ENCODE measurements at regions not wholly inside any gene's neighbourhood (a gene's known extent, or its start where the extent isn't known, plus 50 kb on each side); places are given as distances from the start of the nearest gene placed in this dataset.

DNA sequence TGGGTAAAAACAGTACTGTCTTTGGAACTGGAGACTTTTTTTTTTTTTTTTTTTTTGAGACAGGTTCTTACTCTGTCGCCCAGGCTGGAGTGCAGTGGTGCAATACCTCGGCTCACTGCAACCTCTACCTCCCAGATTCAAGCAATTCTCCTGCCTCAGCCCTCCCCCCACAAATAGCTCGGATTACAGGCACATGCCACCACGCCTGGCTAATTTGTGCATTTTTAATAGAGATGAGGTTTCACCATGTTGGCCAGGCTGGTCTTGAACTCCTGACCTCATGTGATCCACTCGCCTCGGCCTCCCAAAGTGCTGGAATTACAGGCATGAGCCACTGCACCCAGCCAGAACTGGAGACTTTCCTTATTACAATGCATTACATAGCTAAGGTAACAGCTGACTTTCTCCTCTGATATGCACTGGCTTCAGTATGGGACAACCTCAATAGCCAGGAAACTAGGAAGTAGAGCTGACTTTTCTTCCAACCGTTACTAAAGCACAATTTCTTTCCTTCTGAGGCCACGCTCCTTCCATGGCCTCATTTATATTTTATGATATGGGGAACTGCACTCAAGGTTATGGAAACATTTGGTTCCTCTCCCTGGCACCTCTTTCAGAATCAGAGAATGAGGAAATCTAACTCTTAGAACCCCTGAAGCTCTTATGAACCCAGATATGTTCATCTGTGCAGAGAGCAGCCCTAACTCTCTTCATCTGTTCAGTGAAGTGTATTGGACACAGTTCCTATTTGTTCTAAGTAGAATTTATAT lies 53.5 kb upstream of the FAM9B start:
- no peak for DNase-seq (ENCODE audit: low read depth in 2 of 2)

DNA sequence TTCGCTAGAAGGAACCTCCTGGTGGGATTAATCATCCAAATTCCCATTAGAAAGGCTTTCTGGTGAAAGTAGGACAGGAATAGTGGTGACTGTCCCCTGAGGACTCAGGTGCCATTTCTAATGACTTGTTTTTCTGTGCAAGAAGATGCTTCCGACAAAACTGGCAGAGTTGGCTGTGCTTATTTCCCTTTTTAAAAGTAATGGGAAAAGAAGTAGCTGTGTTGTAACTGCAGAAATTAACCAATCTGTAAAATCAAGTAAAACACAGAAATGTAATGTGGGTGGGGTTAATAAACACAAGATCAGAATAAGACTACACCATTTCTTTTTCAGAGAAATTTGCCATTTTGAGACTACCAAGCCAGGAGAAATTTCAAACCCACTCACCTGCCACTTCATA lies 55.0 kb upstream of the FAM9B start:
- no peak for DNase-seq (ENCODE audit: low read depth in 2 of 2)

- DNase-seq (ENCODE audit: low read depth in 2 of 2) = no peak
These were observed 56.8 kb upstream of the FAM9B start for GRCh38 chrX:9090766-9091165.

DNA sequence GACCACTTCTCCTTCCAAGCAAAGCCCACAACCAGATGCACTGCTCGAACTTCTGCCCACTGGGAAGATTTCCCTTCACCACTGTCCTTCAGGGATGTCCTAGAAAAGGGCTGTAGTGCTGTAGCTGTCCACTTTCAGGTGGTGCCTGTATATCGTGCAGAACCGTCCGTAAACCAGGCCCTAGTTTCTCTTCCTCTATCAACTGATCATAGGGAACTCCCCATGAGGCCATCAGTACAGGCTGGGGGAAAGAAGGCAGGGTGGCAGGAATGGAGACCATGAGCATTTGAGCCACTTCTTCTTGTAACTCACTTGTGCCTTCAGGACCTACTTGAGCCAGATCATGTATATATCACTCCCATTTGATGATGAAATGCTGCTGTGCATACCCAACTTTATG lies 57.3 kb upstream of the FAM9B start:
- no peak for DNase-seq (ENCODE audit: low read depth in 2 of 2)

DNA sequence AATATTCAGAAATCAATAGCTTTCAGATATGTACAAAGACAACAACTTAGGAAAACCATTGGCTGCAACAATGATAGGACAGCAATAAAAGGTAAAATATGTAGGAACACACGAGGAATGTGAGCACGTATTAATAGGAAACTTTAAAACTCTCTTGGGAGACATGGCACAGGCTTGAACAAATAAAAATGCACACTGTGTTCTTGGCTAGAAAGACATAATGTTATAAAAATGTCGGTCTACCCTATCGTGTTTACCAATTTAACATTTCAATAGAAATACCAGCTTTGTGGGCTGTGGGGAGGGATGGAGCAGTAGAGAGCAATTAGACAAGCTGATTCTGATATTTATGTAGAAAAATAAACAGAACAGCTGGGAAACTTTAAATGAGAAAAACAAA lies 69.0 kb upstream of the FAM9B start:
- DNase-seq (ENCODE audit: low read depth in 2 of 2) = no peak

- DNase-seq (ENCODE audit: low read depth in 2 of 2) = no peak
These were observed 74.1 kb upstream of the FAM9B start for GRCh38 chrX:9108054-9108453.

- DNase-seq (ENCODE audit: low read depth in 2 of 2) = no peak
These were observed 76.9 kb upstream of the FAM9B start for GRCh38 chrX:9110808-9111207.

DNA sequence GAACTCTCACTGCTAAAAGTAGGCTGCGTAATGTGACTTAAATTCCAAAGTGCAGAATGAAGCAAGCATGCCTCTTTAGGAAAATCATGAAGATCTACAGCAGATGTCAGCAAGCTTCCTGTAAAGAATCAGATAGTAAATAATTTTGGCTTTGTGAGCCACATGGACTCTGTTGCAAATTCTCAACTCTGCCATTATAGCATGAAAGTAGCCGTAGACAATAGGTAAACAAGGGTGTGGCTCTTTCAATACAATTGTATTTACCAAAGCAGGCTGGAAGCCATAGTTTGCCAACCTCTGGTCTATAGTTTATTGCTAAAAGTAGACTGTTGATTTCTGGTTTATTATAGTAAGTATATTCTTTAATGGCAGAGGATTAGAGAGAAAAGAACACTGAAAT lies 80.3 kb upstream of the FAM9B start:
- DNase-seq (ENCODE audit: low read depth in 2 of 2) = no peak

GRCh38 chrX:9117851-9118250 lies 83.9 kb upstream of the FAM9B start:
- no peak for DNase-seq (ENCODE audit: low read depth in 2 of 2)

- DNase-seq (ENCODE audit: low read depth in 2 of 2) = no peak
These were observed 88.8 kb upstream of the FAM9B start for GRCh38 chrX:9122519-9123245.

- no peak for DNase-seq (ENCODE audit: low read depth in 2 of 2)
These were observed 94.1 kb upstream of the FAM9B start for GRCh38 chrX:9127986-9128385.

DNA sequence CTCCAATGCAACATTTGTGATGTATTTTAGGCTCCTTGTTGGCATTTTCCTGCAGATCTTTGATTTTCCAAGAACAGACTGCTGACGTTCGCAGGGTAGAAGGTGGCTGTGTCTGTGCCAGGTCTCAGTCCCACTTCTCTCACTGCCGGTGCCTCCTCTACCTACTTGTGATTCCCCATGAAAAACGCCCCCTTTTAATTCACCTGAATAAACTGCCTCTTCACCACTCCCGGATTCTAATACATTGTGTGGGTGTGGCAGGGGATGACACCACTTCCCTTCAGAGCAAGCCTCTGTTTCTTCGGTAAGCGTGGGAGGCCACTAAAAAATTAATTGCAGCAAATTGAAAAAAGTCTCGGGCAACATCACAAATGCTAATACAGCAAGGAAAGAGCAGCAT lies 96.1 kb upstream of the FAM9B start:
- DNase-seq (ENCODE audit: low read depth in 2 of 2) = no peak

DNA sequence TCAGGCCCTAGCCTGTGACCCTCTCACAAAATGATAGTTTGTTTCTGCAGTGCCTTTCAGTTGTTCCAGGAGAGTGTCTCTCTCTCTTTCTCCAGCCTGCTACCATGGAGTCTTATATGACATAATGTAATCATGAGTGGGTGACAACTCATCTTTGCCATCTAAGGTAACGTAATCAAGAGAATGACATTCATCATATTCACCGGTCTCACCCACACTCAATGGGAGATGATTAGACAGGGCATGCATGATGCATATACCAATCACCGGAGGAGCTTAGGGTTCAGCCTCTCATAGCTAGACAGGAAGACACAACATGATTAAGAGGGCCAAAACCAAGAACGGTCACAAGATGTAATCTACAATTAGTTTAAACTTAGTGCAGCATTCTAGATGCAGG lies 97.1 kb upstream of the FAM9B start:
- peak in 1 of 2 donors; percentile 3 for DNase-seq (ENCODE audit: low read depth in 2 of 2)

DNA sequence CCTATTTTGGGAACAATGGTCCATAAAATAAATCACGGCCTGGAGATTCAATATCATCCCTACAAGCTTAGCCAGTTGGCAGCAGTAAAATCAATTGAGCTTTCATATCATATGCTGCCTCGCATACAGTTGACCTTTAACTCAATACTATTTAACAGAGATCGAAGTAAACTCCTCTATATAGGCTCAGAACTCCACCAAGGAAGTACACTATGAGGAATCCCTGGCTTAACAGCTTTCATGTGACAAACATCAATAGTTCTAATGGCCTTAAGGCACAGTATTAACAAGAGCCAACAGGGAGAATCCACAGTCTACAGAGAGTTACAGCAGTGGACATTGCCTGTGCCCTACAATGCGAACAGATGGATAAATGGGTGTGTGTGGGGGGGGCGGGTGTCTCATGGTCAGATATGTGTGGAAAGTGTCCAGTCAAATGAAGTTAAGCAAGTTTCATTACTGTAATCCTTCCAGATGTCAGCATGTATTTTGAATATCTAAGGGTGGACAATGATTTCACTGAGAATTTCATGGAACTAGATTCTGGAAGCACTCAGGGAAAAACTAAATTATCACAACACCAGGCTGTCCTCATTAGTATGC lies 98.2 kb upstream of the FAM9B start:
- DNase-seq (ENCODE audit: low read depth in 2 of 2) = no peak

DNA sequence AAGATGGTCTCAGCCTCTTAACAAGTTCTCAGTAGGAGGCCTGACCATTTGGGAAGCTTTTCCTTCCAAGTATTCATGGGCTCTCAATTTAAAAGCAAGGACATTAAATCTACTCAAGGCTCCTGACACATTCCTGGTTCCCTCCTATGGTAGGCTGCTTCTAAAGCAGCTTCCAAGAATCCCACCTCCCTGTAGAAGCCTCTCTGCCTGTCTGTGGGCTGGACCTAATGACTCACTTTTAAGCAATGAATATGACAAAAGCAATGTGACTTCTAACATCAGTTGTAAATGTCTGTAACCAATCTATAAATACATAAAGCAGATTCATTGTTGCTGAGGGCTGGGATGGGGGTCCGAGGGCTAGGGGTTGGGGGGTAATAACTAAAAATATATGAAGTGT lies 99.5 kb upstream of the FAM9B start:
- DNase-seq (ENCODE audit: low read depth in 2 of 2) = no peak

DNA sequence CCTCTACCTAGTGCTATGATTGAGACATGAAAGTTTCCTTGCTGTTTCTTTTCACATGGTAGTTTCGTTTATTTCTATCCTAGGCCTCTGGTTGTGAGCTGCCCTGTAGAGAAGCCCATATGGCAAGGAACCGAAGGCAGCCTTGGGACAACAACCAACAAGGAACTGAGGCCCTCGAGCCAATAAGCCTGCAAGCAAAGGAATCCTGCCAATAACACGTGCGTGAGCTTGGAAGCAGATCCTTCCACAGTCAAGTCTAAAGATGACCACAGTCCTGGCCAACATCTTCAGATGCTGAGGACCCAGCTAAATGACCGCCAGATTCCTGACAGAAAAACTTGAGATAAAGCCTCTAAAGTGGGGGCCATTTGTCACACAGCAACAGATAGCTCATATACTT lies 100.4 kb upstream of the FAM9B start:
- no peak for DNase-seq (ENCODE audit: low read depth in 2 of 2)

GRCh38 chrX:9135901-9136510 lies 102.1 kb upstream of the FAM9B start:
- no peak for DNase-seq (ENCODE audit: low read depth in 2 of 2)

DNA sequence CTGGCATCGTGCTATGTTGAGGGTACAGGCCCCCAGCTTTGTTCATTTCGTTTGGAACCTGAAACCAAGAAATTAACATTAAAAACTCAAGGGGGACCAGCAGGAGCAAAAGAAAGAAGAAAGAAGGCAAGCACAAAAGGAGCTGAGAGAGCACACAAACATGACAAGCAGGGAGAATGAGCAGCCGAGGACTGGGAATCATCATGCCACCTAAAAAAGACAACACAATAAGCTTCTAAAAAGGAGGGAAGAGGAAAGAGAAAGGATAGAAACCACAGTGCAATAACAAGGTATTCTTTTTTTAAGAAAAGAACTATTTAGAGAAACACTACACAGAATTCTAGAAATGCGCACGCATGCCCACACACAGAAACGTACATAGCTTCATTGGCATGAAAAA lies 103.2 kb upstream of the FAM9B start:
- no peak for DNase-seq (ENCODE audit: low read depth in 2 of 2)

DNA sequence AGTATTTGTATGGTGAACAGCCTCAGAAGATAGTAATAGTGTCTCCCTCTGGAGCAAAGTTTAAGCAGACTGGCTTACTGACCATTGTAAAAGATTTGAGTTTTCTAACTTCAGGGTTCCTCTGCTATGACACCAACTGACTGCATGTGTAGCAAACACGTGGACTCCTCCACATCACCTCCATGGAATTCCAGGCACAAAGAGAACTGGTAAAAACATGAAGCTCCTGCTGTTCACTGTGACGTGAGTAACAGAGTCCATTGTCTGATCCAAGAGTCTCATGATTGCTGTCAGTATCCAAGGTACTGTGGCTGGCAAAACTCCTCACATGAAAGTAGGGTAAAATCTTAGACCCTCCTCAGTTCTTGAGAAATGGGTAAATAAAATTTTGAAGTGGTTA lies 107.6 kb upstream of the FAM9B start:
- no peak for DNase-seq (ENCODE audit: low read depth in 2 of 2)

- DNase-seq (ENCODE audit: low read depth in 2 of 2) = no peak
These were observed 110.8 kb upstream of the FAM9B start for GRCh38 chrX:9144701-9145241.

DNA sequence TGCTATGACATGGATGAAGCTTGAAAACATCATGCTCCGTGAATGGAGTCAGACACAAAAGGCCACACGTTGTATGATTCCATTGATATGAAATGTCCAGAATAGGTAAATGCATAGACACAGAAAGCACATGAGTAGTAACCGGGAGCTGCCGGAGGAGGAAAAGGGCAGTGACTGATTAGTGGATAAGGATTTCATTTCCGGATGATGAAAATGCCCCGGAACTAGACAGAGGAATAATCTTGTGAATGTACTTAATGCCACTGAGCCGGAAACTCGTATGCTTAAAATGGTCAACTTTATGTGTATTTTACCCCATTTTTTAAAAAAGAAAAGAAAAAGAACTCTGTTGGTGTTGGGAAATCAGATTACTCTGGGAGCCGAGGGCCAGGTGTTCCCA lies 112.7 kb upstream of the FAM9B start:
- DNase-seq (ENCODE audit: low read depth in 2 of 2) = no peak

- no peak for DNase-seq (ENCODE audit: low read depth in 2 of 2)
These were observed 113.2 kb upstream of the FAM9B start for GRCh38 chrX:9147086-9147485.

Measured in stimulated activated CD8-positive, alpha-beta memory T cell treated with anti-CD3 and anti-CD28 coated beads, Interleukin-7, amount 100 ng/mL, for 4 hours (primary cell).